PC-9 (cell line): ENCODE measurements at regions not wholly inside any gene's neighbourhood (a gene's known extent, or its start where the extent isn't known, plus 50 kb on each side); places are given as distances from the start of the nearest gene placed in this dataset.

ENCODE experiments used
- BruUV-seq: library from RNA; stranded (reverse); fragments of 400-500 nt; replicated peaks from 2 replicates; lab custom pipeline; 2021; lab: Mats Ljungman, UMichigan
- CTCF ChIA-PET: fragments of 300-600 bp; sonication (Branson Sonifier 250); formaldehyde crosslinking; loops from one replicate; lab custom pipeline; 2022; ENCODE audit warnings: antibody characterized with exemption; lab: Charles Lee
- POLR2A ChIA-PET: fragments of 300-600 bp; sonication (Branson Sonifier 250); formaldehyde crosslinking; loops from one replicate; lab custom pipeline; 2022; ENCODE audit warnings: antibody characterized with exemption; ENCODE audit not compliant: unreplicated experiment; lab: Charles Lee
- DNase-seq, 2 experiments: peaks; one replicate each; pipeline versions ENCODE4 v3.0.0 to v3.0.0-alpha.2; 2015 to 2022; ENCODE audit warnings: mixed read lengths in 1 of 2
- H2AFZ ChIP-seq: fragments of 200-600 bp; sonication (generic); 2 replicates; pipeline ENCODE4 v1.8.1; 2017; ENCODE audit warnings: antibody characterized with exemption
- H3F3A ChIP-seq: fragments of 200-600 bp; sonication (generic); 2 replicates; pipeline ENCODE4 v1.8.1; 2017; ENCODE audit warnings: antibody characterized with exemption, mild to moderate bottlenecking, low read depth; ENCODE audit not compliant: insufficient read depth
- H3K27ac ChIP-seq: fragments of 200-600 bp; sonication (generic); 2 replicates; pipeline ENCODE4 v1.6.1; 2016; ENCODE audit warnings: mixed run types
- H3K27me3 ChIP-seq: fragments of 200-600 bp; sonication (generic); 2 replicates; pipeline ENCODE4 v1.6.1; 2016; ENCODE audit warnings: low read depth, mixed run types; ENCODE audit not compliant: insufficient read depth
- H3K36me3 ChIP-seq: fragments of 200-600 bp; sonication (generic); 2 replicates; pipeline ENCODE4 v1.6.1; 2016; ENCODE audit warnings: low read depth, mixed run types
- H3K4me1 ChIP-seq: fragments of 200-600 bp; sonication (generic); replicated peaks from 2 replicates; pipeline ENCODE4 v1.6.1; 2016; ENCODE audit warnings: mixed run types; ENCODE audit not compliant: insufficient read depth
- H3K4me2 ChIP-seq: fragments of 200-600 bp; sonication (generic); 2 replicates; pipeline ENCODE4 v1.6.1; 2017; ENCODE audit warnings: mixed run types
- H3K4me3 ChIP-seq: fragments of 200-600 bp; sonication (generic); 2 replicates; pipeline ENCODE4 v1.6.1; 2016; ENCODE audit warnings: mixed run types
- H3K79me2 ChIP-seq: fragments of 200-600 bp; sonication (generic); 2 replicates; pipeline ENCODE4 v1.6.1; 2017; ENCODE audit warnings: low read depth, mixed run types
- H3K9me2 ChIP-seq: fragments of 200-600 bp; sonication (generic); 2 replicates; pipeline ENCODE4 v1.8.1; 2017; ENCODE audit warnings: mild to moderate bottlenecking; ENCODE audit not compliant: insufficient read depth
- H3K9me3 ChIP-seq: fragments of 200-600 bp; sonication (generic); 2 replicates; pipeline ENCODE4 v1.8.1; 2016; ENCODE audit warnings: low read depth; ENCODE audit not compliant: insufficient read depth
- H4K20me1 ChIP-seq: fragments of 200-600 bp; sonication (generic); 2 replicates; pipeline ENCODE4 v1.8.1; 2017; ENCODE audit not compliant: insufficient read depth
- EZH2 ChIP-seq: fragments of 200-600 bp; sonication (generic); IDR thresholded peaks from 2 replicates; pipeline ENCODE4 v1.8.0; 2017; ENCODE audit warnings: antibody characterized with exemption, low read depth
- intact Hi-C: fragments of 100-400 bp; cut with micrococcal nuclease; formaldehyde crosslinking; loops from one replicate; pipeline ENCODE4 v1.10.0; 2022; ENCODE audit not compliant: unreplicated experiment
- TF ChIP-seq, protein P1 (sequence below): fragments of 200-600 bp; sonication (generic); conservative IDR thresholded peaks from 2 replicates; pipeline ENCODE4 v1.6.1; 2017; ENCODE audit warnings: mixed run types, antibody characterized with exemption, mild to moderate bottlenecking, moderate library complexity

DNA sequence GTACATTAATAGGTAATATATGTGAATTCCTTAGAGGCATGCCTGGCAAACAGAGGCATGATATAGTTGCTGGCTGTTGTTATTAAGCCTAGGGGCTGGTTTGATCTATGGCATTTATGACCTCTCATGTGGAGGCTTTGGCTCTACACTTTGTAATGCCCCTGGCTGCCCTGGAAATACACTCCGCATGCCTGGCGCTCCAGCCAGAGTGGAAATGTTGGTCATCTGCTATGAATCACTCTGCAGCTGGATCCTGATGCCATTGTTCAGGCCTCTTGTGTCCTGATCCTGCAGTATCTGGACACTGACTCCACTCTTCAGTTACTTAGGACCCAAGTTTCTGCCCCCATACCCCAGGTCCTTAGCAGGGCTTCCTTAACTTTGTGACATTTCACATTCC is 200.5 kb upstream of the PCSK2 start:
- Histone ChIP-seq H3K9me2 (no peaks in the 10 kb centered on the region), H2AFZ (no peak overlapping the region), H3K79me2 (no peaks in the 10 kb centered on the region), H3K4me3 (no peak overlapping the region), H3K27me3 (peaks cover 20% of the 10 kb centered on the region), H3F3A (no peaks in the 10 kb centered on the region), H3K4me1 (no peaks in the 10 kb centered on the region), H3K4me2 (no peak overlapping the region), H3K36me3 (no peaks in the 10 kb centered on the region), H3K27ac (no peak overlapping the region), H3K9me3 (no peaks in the 10 kb centered on the region), H4K20me1 (no peaks in the 10 kb centered on the region)
- no peak for DNase-seq
- intact Hi-C loops: no loop called here
- CTCF ChIA-PET: no interaction called here
- TF ChIP-seq, protein P1, sequence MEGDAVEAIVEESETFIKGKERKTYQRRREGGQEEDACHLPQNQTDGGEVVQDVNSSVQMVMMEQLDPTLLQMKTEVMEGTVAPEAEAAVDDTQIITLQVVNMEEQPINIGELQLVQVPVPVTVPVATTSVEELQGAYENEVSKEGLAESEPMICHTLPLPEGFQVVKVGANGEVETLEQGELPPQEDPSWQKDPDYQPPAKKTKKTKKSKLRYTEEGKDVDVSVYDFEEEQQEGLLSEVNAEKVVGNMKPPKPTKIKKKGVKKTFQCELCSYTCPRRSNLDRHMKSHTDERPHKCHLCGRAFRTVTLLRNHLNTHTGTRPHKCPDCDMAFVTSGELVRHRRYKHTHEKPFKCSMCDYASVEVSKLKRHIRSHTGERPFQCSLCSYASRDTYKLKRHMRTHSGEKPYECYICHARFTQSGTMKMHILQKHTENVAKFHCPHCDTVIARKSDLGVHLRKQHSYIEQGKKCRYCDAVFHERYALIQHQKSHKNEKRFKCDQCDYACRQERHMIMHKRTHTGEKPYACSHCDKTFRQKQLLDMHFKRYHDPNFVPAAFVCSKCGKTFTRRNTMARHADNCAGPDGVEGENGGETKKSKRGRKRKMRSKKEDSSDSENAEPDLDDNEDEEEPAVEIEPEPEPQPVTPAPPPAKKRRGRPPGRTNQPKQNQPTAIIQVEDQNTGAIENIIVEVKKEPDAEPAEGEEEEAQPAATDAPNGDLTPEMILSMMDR: no peak
- no peak for TF ChIP-seq EZH2
- no TSS peak for BruUV-seq
- POLR2A ChIA-PET: no interaction called here

DNA sequence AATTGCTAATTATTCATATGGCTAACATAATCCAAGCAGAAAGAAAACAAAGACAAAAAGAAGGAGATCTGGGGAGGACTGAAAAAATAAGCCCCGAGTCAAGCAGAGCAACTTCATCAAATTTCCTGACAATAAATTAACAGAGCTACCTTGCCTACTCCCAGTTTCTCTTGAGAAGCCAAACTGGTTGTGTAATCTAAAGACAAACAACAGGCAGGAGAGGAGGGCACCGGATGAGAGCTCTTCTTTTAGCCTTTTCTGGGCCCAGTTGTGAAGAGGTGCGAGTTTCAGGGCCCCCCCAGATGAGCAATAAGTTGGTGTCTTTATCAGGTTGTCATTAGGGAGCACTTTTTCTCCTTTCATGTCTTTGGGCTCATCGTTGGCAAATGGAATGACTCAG is 197.1 kb upstream of the PCSK2 start:
- Histone ChIP-seq H3K27ac (no peak overlapping the region), H2AFZ (no peak overlapping the region), H4K20me1 (no peaks in the 10 kb centered on the region), H3K9me3 (no peaks in the 10 kb centered on the region), H3K4me1 (no peaks in the 10 kb centered on the region), H3K79me2 (no peaks in the 10 kb centered on the region), H3K9me2 (no peaks in the 10 kb centered on the region), H3K36me3 (no peaks in the 10 kb centered on the region), H3K27me3 (peaks cover 13% of the 10 kb centered on the region), H3K4me3 (no peak overlapping the region), H3K4me2 (no peak overlapping the region), H3F3A (no peaks in the 10 kb centered on the region)
- intact Hi-C loops: no loop called here
- CTCF ChIA-PET: no interaction called here
- no TSS peak for BruUV-seq
- POLR2A ChIA-PET: no interaction called here
- no peak for TF ChIP-seq EZH2
- TF ChIP-seq, protein P1: no peak
- DNase-seq: no peak

DNA sequence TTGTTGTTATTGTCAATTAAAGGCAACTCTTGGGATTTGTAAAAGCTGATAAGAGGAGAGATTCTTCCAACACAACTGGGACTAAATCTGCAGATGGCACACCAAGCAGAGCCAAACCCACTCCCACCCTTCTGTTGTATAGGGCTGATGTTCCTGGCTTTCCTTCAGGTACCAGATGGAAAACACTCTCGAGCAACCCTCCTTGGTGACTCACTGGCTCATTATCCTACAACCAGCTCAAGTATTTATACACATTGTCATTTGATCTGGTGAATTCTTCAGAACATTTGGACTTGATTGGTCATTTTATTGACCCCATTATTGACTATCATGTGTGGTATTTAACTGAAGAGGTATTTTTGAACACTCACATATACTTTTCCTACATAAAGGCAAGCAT is 190.3 kb upstream of the PCSK2 start:
- Histone ChIP-seq H3K27me3 (peaks cover 16% of the 10 kb centered on the region), H3K4me3 (no peak overlapping the region)

More for the DNA sequence above, 190.3 kb upstream of the PCSK2 start:
- no peaks in the 10 kb centered on the region for H3K9me2 ChIP-seq
- intact Hi-C loops: no loop called here
- no peaks in the 10 kb centered on the region for H3K79me2 ChIP-seq
- no TSS peak for BruUV-seq
- H3K27ac ChIP-seq: no peak overlapping the region
- H2AFZ ChIP-seq: no peak overlapping the region
- no peaks in the 10 kb centered on the region for H4K20me1 ChIP-seq
- no peak for DNase-seq
- H3F3A ChIP-seq: no peaks in the 10 kb centered on the region
- ChIA-PET CTCF (no interaction called here), POLR2A (no interaction called here)
- H3K4me2 ChIP-seq: no peak overlapping the region
- no peaks in the 10 kb centered on the region for H3K9me3 ChIP-seq
- no peaks in the 10 kb centered on the region for H3K36me3 ChIP-seq
- TF ChIP-seq EZH2: no peak
- TF ChIP-seq, protein P1: no peak
- no peaks in the 10 kb centered on the region for H3K4me1 ChIP-seq
